WTC11 (cell line): ENCODE measurements at regions not wholly inside any gene's neighbourhood (a gene's known extent, or its start where the extent isn't known, plus 50 kb on each side); places are given as distances from the start of the nearest gene placed in this dataset.

Experiments
- ATAC-seq: fragments of 200-7000 bp; cut with Tn5 transposase; 2 replicates; pipeline ENCODE4 v1.10.0; 2021; ENCODE audit warnings: mild to moderate bottlenecking, moderate library complexity
- CTCF ChIA-PET: fragments of 300-600 bp; sonication (Branson Sonifier 250); formaldehyde crosslinking; loops from one replicate; lab custom pipeline; 2021; ENCODE audit warnings: antibody characterized with exemption; lab: Charles Lee
- POLR2A ChIA-PET: fragments of 350-600 bp; sonication (Branson Sonifier 250); formaldehyde crosslinking; loops from one replicate; lab custom pipeline; 2021; ENCODE audit warnings: antibody characterized with exemption; lab: Charles Lee
- DNase-seq: peaks from one replicate; pipeline ENCODE4 v3.0.0; 2021; ENCODE audit warnings: low spot score
- H3K27ac Mint-ChIP-seq: 2 replicates; pipeline ENCODE4 v1.8.0; 2021; ENCODE audit warnings: mixed read lengths
- H3K27me3 Mint-ChIP-seq: 2 replicates; pipeline ENCODE4 v1.8.0; 2021; ENCODE audit warnings: low read depth, mild to moderate bottlenecking, moderate library complexity, mixed read lengths
- H3K36me3 Mint-ChIP-seq: 2 replicates; pipeline ENCODE4 v1.8.0; 2021; ENCODE audit warnings: mixed read lengths
- H3K4me1 Mint-ChIP-seq: 2 replicates; pipeline ENCODE4 v1.8.0; 2022; ENCODE audit warnings: mixed read lengths
- H3K4me3 Mint-ChIP-seq: 2 replicates; pipeline ENCODE4 v1.8.0; 2021; ENCODE audit warnings: mild to moderate bottlenecking, moderate library complexity, mixed read lengths
- H3K9me3 Mint-ChIP-seq: 2 replicates; pipeline ENCODE4 v1.8.0; 2021; ENCODE audit warnings: mixed read lengths
- ARID4B ChIP-seq: sonication (generic); formaldehyde crosslinking; IDR thresholded peaks from 2 replicates; pipeline ENCODE4 v1.8.0; 2023; ENCODE audit warnings: missing genetic modification reagents, mild to moderate bottlenecking, borderline replicate concordance
- ATF1 ChIP-seq: sonication (generic); formaldehyde crosslinking; IDR thresholded peaks from 2 replicates; pipeline ENCODE4 v1.8.1; 2023; ENCODE audit warnings: mild to moderate bottlenecking, moderate library complexity, missing genetic modification reagents
- ATF6 ChIP-seq: sonication (generic); formaldehyde crosslinking; IDR thresholded peaks from 2 replicates; pipeline ENCODE4 v1.8.1; 2023; ENCODE audit warnings: mild to moderate bottlenecking, missing genetic modification reagents
- CREB1 ChIP-seq: sonication (generic); formaldehyde crosslinking; IDR thresholded peaks from 2 replicates; pipeline ENCODE4 v1.8.0; 2023; ENCODE audit warnings: mild to moderate bottlenecking, missing genetic modification reagents
- FOXJ3 ChIP-seq: sonication (generic); formaldehyde crosslinking; IDR thresholded peaks from 2 replicates; pipeline ENCODE4 v1.9.0; 2021; ENCODE audit warnings: missing genetic modification reagents, mild to moderate bottlenecking, borderline replicate concordance
- FOXK1 ChIP-seq: sonication (generic); formaldehyde crosslinking; IDR thresholded peaks from 2 replicates; pipeline ENCODE4 v1.8.0; 2022; ENCODE audit warnings: mild to moderate bottlenecking, moderate library complexity, missing genetic modification reagents
- HMGXB4 ChIP-seq: sonication (generic); formaldehyde crosslinking; IDR thresholded peaks from 2 replicates; pipeline ENCODE4 v1.8.1; 2023; ENCODE audit warnings: mild to moderate bottlenecking, moderate library complexity, missing genetic modification reagents
- JAZF1 ChIP-seq: fragments of 250-450 bp; sonication (Bioruptor Pico); IDR thresholded peaks from 2 replicates; pipeline ENCODE4 v1.9.0; 2021; ENCODE audit warnings: moderate library complexity, mild to moderate bottlenecking, inconsistent platforms
- MAX ChIP-seq: sonication (generic); formaldehyde crosslinking; IDR thresholded peaks from 2 replicates; pipeline ENCODE4 v1.8.0; 2022; ENCODE audit warnings: mild to moderate bottlenecking, missing genetic modification reagents
- SMAD3 ChIP-seq: sonication (generic); formaldehyde crosslinking; IDR thresholded peaks from 2 replicates; pipeline ENCODE4 v1.8.0; 2022; ENCODE audit warnings: missing genetic modification reagents, mild to moderate bottlenecking, borderline replicate concordance
- SOX15 ChIP-seq: fragments of 250-450 bp; sonication (Bioruptor Pico); IDR thresholded peaks from 2 replicates; pipeline ENCODE4 v1.9.0; 2021; ENCODE audit warnings: mild to moderate bottlenecking
- STAT6 ChIP-seq: sonication (generic); formaldehyde crosslinking; conservative IDR thresholded peaks from 2 replicates; pipeline ENCODE4 v1.8.1; 2023; ENCODE audit warnings: mild to moderate bottlenecking, low read depth, missing genetic modification reagents, moderate library complexity
- ZNF232 ChIP-seq: sonication (generic); formaldehyde crosslinking; IDR thresholded peaks from 2 replicates; pipeline ENCODE4 v1.8.0; 2022; ENCODE audit warnings: mild to moderate bottlenecking, missing genetic modification reagents
- ZNF317 ChIP-seq: sonication (generic); formaldehyde crosslinking; IDR thresholded peaks from 2 replicates; pipeline ENCODE4 v1.8.1; 2023; ENCODE audit warnings: low read depth, mild to moderate bottlenecking, moderate library complexity, missing genetic modification reagents, borderline replicate concordance

GRCh38 chr2:208927867-208928266 is 496.0 kb upstream of the MAP2 start (continued):
- TF ChIP-seq ARID4B (CRISPR knock-in tag) (no peak), CREB1 (CRISPR knock-in tag) (no peak), FOXJ3 (no peak)

GRCh38 chr2:208929139-208929864 is 494.5 kb upstream of the MAP2 start:
- Mint-ChIP-seq H3K27ac (no peak overlapping the region), H3K36me3 (no peaks in the 10 kb centered on the region), H3K27me3 (no peaks in the 10 kb centered on the region), H3K4me3 (no peak overlapping the region), H3K4me1 (no peaks in the 10 kb centered on the region), H3K9me3 (no peaks in the 10 kb centered on the region)
- no peak for DNase-seq
- CTCF ChIA-PET = no interaction called here
- TF ChIP-seq ZNF232 (CRISPR knock-in tag) (no peak), ATF6 (CRISPR knock-in tag) (no peak), ATF1 (CRISPR knock-in tag) (no peak), SMAD3 (CRISPR knock-in tag) (no peak), HMGXB4 (CRISPR knock-in tag) (no peak), FOXK1 (CRISPR knock-in tag) (no peak), SOX15 (no peak), MAX (CRISPR knock-in tag) (no peak), STAT6 (no peak), JAZF1 (CRISPR knock-in tag) (no peak), ZNF317 (CRISPR knock-in tag) (no peak)
- ATAC-seq = no peak
- POLR2A ChIA-PET = no interaction called here
